COLO829 (cell line): ENCODE measurements at regions not wholly inside any gene's neighbourhood (a gene's known extent, or its start where the extent isn't known, plus 50 kb on each side); places are given as distances from the start of the nearest gene placed in this dataset.

Experiments used
- DNase-seq: peaks from one replicate; pipeline ENCODE4 v3.0.0; 2012; ENCODE audit warnings: low spot score

GRCh38 chr3:22893644-22894325, 309.3 kb upstream of the UBE2E2 start:
- DNase-seq = no peak

- DNase-seq = no peak
Observed at GRCh38 chr3:22894865-22895264, 308.3 kb upstream of the UBE2E2 start.

GRCh38 chr3:22895671-22896070, 307.5 kb upstream of the UBE2E2 start:
- DNase-seq = no peak

- DNase-seq = no peak
Observed at GRCh38 chr3:22898558-22898957, 304.6 kb upstream of the UBE2E2 start.

GRCh38 chr3:22899441-22899840, 303.7 kb upstream of the UBE2E2 start:
- no peak for DNase-seq

GRCh38 chr3:22900296-22900695, 302.8 kb upstream of the UBE2E2 start:
- no peak for DNase-seq

GRCh38 chr3:22901684-22902083, 301.4 kb upstream of the UBE2E2 start:
- no peak for DNase-seq

- DNase-seq = no peak
Observed at GRCh38 chr3:22907161-22907780, 295.9 kb upstream of the UBE2E2 start.

- DNase-seq = no peak
Observed at GRCh38 chr3:22907796-22908195, 295.3 kb upstream of the UBE2E2 start.

- DNase-seq = no peak
Observed at GRCh38 chr3:22908989-22909507, 294.1 kb upstream of the UBE2E2 start.

GRCh38 chr3:22916933-22917332, 286.2 kb upstream of the UBE2E2 start:
- DNase-seq = no peak

- DNase-seq = no peak
Observed at GRCh38 chr3:22920006-22920405, 283.1 kb upstream of the UBE2E2 start.

- no peak for DNase-seq
Observed at GRCh38 chr3:22922317-22922716, 280.8 kb upstream of the UBE2E2 start.

GRCh38 chr3:22923711-22924110, 279.4 kb upstream of the UBE2E2 start:
- DNase-seq = no peak

- DNase-seq = no peak
Observed at GRCh38 chr3:22928216-22929110, 274.7 kb upstream of the UBE2E2 start.

- no peak for DNase-seq
Observed at GRCh38 chr3:22933051-22933840, 269.9 kb upstream of the UBE2E2 start.

GRCh38 chr3:22933841-22934116, 269.3 kb upstream of the UBE2E2 start:
- DNase-seq = no peak

GRCh38 chr3:22935040-22935439, 268.1 kb upstream of the UBE2E2 start:
- no peak for DNase-seq

- no peak for DNase-seq
Observed at GRCh38 chr3:22937536-22937935, 265.6 kb upstream of the UBE2E2 start.

- DNase-seq = no peak
Observed at GRCh38 chr3:22938739-22939138, 264.4 kb upstream of the UBE2E2 start.

GRCh38 chr3:22939349-22939748, 263.8 kb upstream of the UBE2E2 start:
- no peak for DNase-seq

- no peak for DNase-seq
Observed at GRCh38 chr3:22940285-22940684, 262.8 kb upstream of the UBE2E2 start.
